ENCODE measurements at regions not wholly inside any gene's neighbourhood (a gene's known extent, or its start where the extent isn't known, plus 50 kb on each side); places are given as distances from the start of the nearest gene placed in this dataset.

- peaks cover 1% of the 10 kb centered on the region for H3K27me3 Mint-ChIP-seq (ENCODE audit: unreplicated experiment)
- H3K27ac Mint-ChIP-seq (ENCODE audit: unreplicated experiment): no peak overlapping the region
- H3K4me1 Mint-ChIP-seq (ENCODE audit: unreplicated experiment): no peaks in the 10 kb centered on the region
- no peaks in the 10 kb centered on the region for H3K9me3 Mint-ChIP-seq (ENCODE audit: unreplicated experiment)
- no peak for DNase-seq (ENCODE audit: low spot score)
- peaks cover 4% of the 10 kb centered on the region for H3K36me3 Mint-ChIP-seq (ENCODE audit: low read depth, unreplicated experiment)
- TF ChIP-seq CTCF (IDR thresholded peaks at IDR 0.05; ENCODE audit: unreplicated experiment): no peak
- no peak overlapping the region for H3K4me3 Mint-ChIP-seq (ENCODE audit: unreplicated experiment)
Observed at GRCh38 chr6:144728804-144729203, 443.7 kb downstream of the UTRN start.

GRCh38 chr6:144729502-144729901 lies 444.4 kb downstream of the UTRN start:
- no peaks in the 10 kb centered on the region for H3K9me3 Mint-ChIP-seq (ENCODE audit: unreplicated experiment)
- H3K4me3 Mint-ChIP-seq (ENCODE audit: unreplicated experiment): no peak overlapping the region
- no peaks in the 10 kb centered on the region for H3K4me1 Mint-ChIP-seq (ENCODE audit: unreplicated experiment)
- no peak for DNase-seq (ENCODE audit: low spot score)
- H3K27ac Mint-ChIP-seq (ENCODE audit: unreplicated experiment): no peak overlapping the region
- H3K27me3 Mint-ChIP-seq (ENCODE audit: unreplicated experiment): peaks cover 1% of the 10 kb centered on the region
- TF ChIP-seq CTCF (IDR thresholded peaks at IDR 0.05; ENCODE audit: unreplicated experiment): no peak
- H3K36me3 Mint-ChIP-seq (ENCODE audit: low read depth, unreplicated experiment): peaks cover 4% of the 10 kb centered on the region

- H3K4me3 Mint-ChIP-seq (ENCODE audit: unreplicated experiment): no peak overlapping the region
- peaks cover 4% of the 10 kb centered on the region for H3K36me3 Mint-ChIP-seq (ENCODE audit: low read depth, unreplicated experiment)
- TF ChIP-seq CTCF (IDR thresholded peaks at IDR 0.05; ENCODE audit: unreplicated experiment): no peak
- H3K4me1 Mint-ChIP-seq (ENCODE audit: unreplicated experiment): no peaks in the 10 kb centered on the region
- no peaks in the 10 kb centered on the region for H3K9me3 Mint-ChIP-seq (ENCODE audit: unreplicated experiment)
- no peak overlapping the region for H3K27ac Mint-ChIP-seq (ENCODE audit: unreplicated experiment)
- no peak for DNase-seq (ENCODE audit: low spot score)
- peaks cover 1% of the 10 kb centered on the region for H3K27me3 Mint-ChIP-seq (ENCODE audit: unreplicated experiment)
Observed at GRCh38 chr6:144730088-144730645, 445.0 kb downstream of the UTRN start.

DNA sequence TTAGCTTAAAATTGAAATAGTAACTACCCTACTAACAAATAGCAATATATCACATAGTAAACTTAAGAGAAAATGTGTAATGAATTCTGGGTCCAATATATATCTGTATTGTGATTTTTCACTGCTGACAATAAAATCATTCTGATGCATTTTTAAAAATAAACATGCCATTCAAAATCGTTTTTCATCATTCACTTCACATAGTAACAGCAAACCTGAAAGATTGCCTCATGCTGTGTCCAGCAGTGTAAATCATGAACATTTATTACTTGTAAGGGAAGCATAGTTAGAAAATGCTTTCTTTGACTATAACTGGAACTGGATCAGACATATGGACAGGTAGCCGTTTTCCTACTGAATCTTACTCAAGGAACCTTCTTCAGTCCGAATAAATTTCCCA lies 446.1 kb downstream of the UTRN start:
- no peak for TF ChIP-seq CTCF (IDR thresholded peaks at IDR 0.05; ENCODE audit: unreplicated experiment)
- Mint-ChIP-seq H3K9me3 (ENCODE audit: unreplicated experiment) (no peaks in the 10 kb centered on the region), H3K4me1 (ENCODE audit: unreplicated experiment) (no peaks in the 10 kb centered on the region), H3K27me3 (ENCODE audit: unreplicated experiment) (peaks cover 1% of the 10 kb centered on the region), H3K27ac (ENCODE audit: unreplicated experiment) (no peak overlapping the region), H3K4me3 (ENCODE audit: unreplicated experiment) (no peak overlapping the region), H3K36me3 (ENCODE audit: low read depth, unreplicated experiment) (peaks cover 4% of the 10 kb centered on the region)
- no peak for DNase-seq (ENCODE audit: low spot score)

- Mint-ChIP-seq H3K27ac (ENCODE audit: unreplicated experiment) (no peak overlapping the region), H3K4me1 (ENCODE audit: unreplicated experiment) (no peaks in the 10 kb centered on the region), H3K36me3 (ENCODE audit: low read depth, unreplicated experiment) (peaks cover 4% of the 10 kb centered on the region), H3K27me3 (ENCODE audit: unreplicated experiment) (no peaks in the 10 kb centered on the region), H3K9me3 (ENCODE audit: unreplicated experiment) (no peaks in the 10 kb centered on the region), H3K4me3 (ENCODE audit: unreplicated experiment) (no peak overlapping the region)
- no peak for DNase-seq (ENCODE audit: low spot score)
- TF ChIP-seq CTCF (IDR thresholded peaks at IDR 0.05; ENCODE audit: unreplicated experiment): no peak
Observed at GRCh38 chr6:144736763-144737162, 451.6 kb downstream of the UTRN start.

Data from endothelial cell (in vitro differentiated cells).